ENCODE measurements at regions not wholly inside any gene's neighbourhood (a gene's known extent, or its start where the extent isn't known, plus 50 kb on each side); places are given as distances from the start of the nearest gene placed in this dataset.

DNA sequence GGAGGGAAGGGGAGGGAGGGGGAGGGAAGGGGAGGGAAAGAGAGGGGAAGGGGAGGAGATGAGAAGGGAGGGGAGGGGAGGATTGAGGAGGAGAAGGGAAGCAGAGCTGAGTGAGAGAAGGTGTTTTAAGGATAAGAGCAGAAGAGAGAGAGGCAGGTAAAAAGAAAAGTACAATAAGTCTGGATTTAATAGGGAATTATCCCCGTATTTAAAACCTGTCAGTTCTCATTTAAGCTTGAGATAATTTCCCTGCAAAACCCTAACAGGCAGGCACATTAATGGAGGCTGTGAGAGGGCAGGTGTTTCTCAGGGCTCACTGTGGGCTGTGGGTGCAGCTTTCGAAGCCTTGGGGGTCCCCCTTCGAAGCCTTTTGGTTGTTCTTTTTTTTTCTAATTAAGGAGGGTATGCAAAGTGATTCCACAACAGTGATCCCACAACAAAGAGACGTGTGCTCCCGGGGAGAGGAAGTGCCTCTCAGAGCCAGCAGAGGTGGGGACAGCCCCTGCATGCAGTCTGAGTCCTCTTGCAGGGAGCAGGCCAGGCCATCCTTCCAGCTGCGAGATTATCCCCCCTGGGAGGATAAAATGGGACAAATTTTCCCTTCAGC lies 317.9 kb upstream of the IRX1 start:
- DNase-seq, result no peak

DNA sequence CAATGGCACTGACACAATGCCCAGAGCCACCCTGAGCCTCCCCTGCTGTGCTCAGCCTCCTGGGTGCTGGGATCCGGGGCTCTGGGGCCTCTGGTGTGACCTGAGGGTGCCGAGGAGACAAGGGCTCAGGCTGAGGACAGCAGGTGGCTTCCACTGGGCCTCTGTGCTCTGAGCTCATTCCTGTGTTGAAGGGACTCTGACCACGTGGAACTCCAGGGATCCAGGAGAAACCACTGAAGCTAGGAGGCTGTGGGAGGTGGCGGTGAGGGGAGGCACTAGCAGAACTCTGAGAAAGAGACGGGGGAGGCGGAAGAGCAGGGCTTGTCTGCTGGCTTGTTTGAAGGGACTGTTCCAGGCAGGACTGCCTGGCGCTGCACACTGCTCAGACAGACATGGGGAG lies 318.7 kb upstream of the IRX1 start:
- DNase-seq, result no peak

GRCh38 chr5:3269395-3270169 lies 326.1 kb upstream of the IRX1 start:
- DNase-seq, result no peak

DNA sequence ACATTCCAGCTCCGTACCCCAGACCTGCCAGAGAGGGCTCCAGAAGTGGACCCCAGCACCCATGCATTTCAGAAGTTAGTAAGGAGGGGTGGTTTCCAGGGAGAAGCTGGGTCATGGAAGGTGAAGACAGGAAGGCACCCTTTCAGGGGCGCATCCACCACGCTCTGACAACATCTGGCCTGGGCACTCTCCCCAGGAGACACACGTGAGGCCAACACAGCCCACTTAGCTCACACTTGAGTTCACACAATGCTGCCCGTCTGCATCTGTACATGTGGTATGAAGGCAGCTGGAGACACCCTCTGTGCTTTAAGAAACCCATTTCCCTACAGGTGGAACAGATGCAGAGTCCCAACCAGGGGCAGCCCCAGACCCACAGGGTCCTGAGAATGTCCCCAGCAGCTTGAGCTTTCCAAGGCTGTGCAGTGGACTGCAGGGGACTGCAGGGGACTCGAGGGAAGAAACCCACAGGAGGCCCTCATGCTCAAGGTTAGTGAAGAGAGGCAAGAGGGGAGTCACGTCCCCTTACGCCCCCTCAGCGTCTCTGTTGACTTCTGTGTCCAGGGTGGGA lies 326.8 kb upstream of the IRX1 start:
- DNase-seq, result no peak

- no peak for DNase-seq
Measured at GRCh38 chr5:3266861-3267260, 328.8 kb upstream of the IRX1 start.

DNA sequence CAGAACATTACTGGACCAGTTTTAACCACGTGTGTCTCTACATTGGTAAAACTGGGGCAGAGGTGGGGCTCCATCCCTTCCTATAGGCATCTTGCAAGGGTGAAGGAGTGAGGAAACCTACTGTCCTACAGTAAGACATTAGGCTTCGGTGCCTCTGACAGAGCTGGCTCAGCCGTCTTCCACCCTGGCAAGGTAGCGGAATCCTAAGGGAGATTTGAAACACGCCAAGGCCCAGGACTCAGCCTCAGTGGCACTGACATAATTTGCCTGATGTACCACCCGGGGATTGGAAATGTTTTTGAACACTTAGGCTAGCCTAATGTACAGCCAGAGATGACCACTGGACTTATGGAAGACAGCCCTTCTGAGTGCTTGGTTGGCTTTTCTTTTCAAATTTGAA lies 329.7 kb upstream of the IRX1 start:
- DNase-seq, result no peak

DNA sequence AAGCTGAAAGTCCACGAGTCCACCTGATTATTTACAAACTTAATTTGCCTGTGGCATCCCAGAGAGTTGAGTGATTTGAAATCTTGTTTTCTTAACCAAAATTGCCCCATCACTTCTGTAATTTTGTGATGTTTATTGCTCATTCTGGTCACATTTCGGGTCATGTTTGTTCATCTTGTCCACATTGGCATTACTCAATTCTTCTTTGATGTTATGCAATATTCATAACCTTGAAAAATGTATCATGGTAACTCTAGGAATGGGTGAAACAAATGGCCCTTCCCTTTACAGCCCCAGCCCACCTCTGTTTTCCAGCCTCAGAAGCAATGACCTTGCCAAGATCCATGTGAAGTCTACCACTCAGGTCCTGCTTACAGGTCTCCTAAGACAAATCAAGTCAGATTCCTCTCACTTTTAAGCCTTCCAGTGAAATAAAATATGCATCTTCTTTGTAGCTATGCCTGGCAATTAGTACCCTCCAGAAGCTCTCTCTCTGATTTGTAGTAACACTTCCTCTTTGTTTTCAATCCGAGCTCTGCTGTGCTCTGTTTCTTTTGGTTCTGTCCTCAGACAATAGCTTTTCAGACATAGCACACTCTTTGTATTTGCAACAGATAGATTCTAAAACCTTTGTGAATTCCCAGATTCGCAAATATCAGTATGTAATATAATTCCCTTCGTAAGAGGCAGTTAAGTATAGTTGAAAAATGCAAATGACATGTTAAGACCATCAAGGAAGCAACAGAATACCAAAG lies 330.3 kb upstream of the IRX1 start:
- no peak for DNase-seq

- no peak for DNase-seq
Measured at GRCh38 chr5:3262451-3262850, 333.2 kb upstream of the IRX1 start.

- no peak for DNase-seq
Measured at GRCh38 chr5:3261081-3261480, 334.6 kb upstream of the IRX1 start.

- no peak for DNase-seq
Measured at GRCh38 chr5:3258050-3258449, 337.6 kb upstream of the IRX1 start.

GRCh38 chr5:3252235-3252634 lies 343.4 kb upstream of the IRX1 start:
- DNase-seq, result no peak

GRCh38 chr5:3251784-3252183 lies 343.8 kb upstream of the IRX1 start:
- no peak for DNase-seq

GRCh38 chr5:3249401-3249800 lies 346.2 kb upstream of the IRX1 start:
- DNase-seq, result no peak

DNA sequence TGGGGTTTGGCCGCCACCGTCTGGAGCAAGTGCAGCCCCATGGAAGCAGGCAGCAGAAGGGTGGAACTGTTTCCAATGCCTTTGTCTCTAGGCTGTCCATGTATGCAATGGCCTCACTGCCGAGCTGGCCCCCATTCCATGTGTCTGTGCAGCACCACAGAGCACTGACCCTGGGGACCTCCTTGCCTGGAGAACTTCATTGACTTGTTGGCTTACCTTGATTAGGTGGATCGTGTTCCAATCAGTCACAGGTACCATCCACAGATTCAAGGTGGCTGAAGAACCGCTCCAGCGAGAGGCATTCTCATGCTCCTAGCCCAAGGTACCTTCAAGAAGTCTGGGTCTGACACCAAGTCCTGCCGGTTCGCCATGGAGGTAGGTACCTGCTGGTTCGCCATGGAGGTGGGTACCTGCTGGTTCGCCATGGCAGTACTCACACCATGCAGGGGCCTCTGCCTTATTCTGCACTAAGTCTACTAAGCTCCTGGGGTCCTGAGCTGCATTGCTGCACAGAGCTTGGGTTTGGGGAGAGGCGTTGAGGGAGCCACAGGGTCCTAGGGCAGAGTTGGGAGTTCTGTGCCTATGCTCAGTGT lies 358.3 kb upstream of the IRX1 start:
- no peak for DNase-seq

DNA sequence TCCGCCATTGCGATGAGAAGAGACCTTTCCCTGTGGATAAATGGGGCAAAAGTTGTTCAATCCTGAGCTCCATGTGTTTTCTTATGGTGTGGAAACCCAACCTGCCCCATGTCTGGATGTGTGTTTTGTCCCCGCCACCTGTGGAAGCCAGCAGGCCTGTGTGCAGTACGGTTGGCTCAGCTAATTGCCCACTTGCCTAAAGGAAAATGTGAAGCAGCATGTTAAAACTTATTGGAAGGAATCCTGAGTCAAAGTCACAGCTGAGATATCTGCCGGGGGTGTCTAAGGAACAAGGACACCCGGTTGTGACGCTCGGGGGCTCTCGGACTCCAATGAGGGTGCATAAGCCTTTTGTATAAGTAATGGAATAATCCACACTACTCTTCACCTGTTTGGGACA lies 361.1 kb upstream of the IRX1 start:
- no peak for DNase-seq

- no peak for DNase-seq
Measured at GRCh38 chr5:3230941-3231340, 364.7 kb upstream of the IRX1 start.

DNA sequence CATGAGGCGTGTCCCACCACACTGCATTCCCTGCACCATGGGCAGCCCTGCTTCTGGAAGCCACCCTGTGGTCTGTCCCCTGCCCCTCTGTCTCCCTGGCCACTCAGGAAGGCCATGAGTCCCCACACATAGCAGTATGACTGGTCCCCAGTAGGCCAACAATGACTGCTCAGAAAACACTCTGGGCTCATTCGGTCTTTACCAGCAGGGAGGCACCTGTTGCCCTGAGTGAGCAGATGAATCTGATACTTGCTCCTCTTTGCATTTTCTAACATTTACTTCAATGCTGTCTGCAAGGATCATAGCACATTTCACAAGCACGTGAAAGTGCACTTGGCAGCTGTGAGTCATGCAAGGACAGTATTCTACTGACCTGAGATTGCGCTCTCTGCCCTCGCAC lies 365.4 kb upstream of the IRX1 start:
- DNase-seq, result no peak

- DNase-seq, result peak; percentile 24
Measured at GRCh38 chr5:3226196-3226920, 369.3 kb upstream of the IRX1 start.

- DNase-seq, result no peak
Measured at GRCh38 chr5:3225201-3225960, 370.3 kb upstream of the IRX1 start.

DNA sequence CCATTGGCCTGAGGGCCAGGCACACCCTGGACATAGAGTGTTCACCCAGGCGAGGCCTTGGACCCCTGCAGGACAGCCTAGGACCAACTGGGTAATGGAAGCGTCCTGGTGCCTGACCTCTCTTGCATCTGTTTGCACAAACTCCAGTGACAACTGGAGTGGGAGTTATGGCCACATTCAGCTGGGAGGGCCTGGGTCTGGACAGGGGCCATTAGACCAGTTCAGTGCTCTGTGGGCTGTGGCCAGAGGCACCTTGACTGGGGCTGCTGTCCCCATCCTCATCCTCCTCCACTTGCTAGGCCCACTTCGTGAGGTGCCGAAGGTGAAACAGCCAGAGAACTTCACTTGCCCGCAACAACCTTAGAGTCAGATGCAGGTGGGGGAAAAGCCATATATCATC lies 372.7 kb upstream of the IRX1 start:
- no peak for DNase-seq

GRCh38 chr5:3221432-3221831 lies 374.2 kb upstream of the IRX1 start:
- no peak for DNase-seq

All from occipital lobe (tissue), 1 donor.